GM12891 (cell line): ENCODE measurements at regions not wholly inside any gene's neighbourhood (a gene's known extent, or its start where the extent isn't known, plus 50 kb on each side); places are given as distances from the start of the nearest gene placed in this dataset.

Source experiments
- DNase-seq: peaks from one replicate; pipeline ENCODE4 v3.0.0; 2011; ENCODE audit warnings: low spot score; ENCODE audit not compliant: insufficient read length
- FAIRE-seq: peaks from 2 replicates; lab custom pipeline; 2011; peaks lifted over from hg19 to GRCh38; lab: Jason Lieb, UNC
- PAX5 ChIP-seq: IDR thresholded peaks from 2 replicates; pipeline ENCODE4 v1.6.1; 2011; ENCODE audit warnings: low read length, moderate library complexity, mild to moderate bottlenecking; ENCODE audit not compliant: insufficient read depth, severe bottlenecking
- POLR2A ChIP-seq: IDR thresholded peaks from 2 replicates; pipeline ENCODE4 v1.6.1; 2011; ENCODE audit warnings: low read depth, low read length, control low read depth
- POLR2AphosphoS5 ChIP-seq: IDR thresholded peaks from 2 replicates; pipeline ENCODE4 v1.6.1; 2011; ENCODE audit warnings: low read depth, low read length, control low read depth
- POU2F2 ChIP-seq: IDR thresholded peaks from 2 replicates; pipeline ENCODE4 v1.6.1; 2011; ENCODE audit warnings: low read depth, mild to moderate bottlenecking, control low read depth, low read length, moderate library complexity
- SPI1 ChIP-seq: IDR thresholded peaks from 2 replicates; pipeline ENCODE4 v1.6.1; 2011; ENCODE audit warnings: low read depth, low read length, control low read depth
- TAF1 ChIP-seq: IDR thresholded peaks from 2 replicates; pipeline ENCODE4 v1.6.1; 2011; ENCODE audit warnings: low read depth, low read length, control low read depth

DNA sequence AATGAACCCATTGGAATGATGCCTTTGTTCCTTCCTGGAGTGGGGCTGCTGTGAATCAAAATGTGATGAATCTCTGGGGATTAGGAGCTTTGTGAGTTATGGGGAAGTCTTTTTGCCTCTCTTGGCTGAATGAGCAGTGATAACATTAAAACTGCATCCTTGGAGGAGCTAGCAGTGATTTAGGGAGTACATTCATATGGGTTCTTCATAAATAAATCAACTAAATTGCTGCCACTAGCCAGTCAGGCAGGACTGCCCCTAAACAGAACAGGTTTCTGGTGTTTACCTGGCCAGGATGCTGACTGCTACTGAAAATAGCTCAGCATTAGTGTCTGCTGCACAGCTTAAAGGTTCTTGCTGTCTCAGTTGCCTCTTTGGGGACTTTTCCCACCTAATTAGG is 244.5 kb upstream of the MEX3C start:
- DNase-seq (no peak), FAIRE-seq (no peak)
- no peak for TF ChIP-seq TAF1
- TF ChIP-seq POU2F2 = no peak
- TF ChIP-seq POLR2A = no peak
- TF ChIP-seq POLR2AphosphoS5 = no peak
- no peak for TF ChIP-seq PAX5
- TF ChIP-seq SPI1 = no peak

DNA sequence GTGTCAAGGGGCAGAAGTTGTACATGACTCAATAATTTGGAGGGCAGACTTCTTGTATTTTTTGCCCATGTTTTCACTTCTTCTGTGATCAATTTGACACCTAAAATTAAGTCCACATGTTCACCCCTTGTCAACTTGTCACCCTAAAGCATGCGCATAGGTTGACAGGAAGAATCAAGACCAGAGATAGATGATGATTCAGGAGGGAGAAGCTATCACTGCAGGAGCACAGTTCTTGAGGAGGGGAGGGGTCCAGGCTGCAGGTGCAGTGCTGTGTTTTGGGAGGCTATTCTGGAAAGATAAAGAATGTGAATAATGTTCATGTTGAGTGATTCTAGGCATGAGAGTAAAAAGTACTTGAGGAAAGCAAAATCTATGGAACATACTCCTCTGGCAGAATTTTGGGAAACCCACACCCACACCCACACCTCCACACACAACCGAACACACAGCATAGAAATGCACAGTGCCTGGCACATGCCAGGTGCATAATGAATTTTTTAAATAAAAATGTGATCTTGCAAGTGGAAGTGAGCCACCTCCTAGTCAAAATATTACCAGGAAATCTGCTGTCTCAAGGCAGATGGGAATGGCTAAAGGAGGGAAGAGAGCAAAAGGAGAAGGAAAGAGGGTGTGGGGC is 249.2 kb upstream of the MEX3C start:
- no peak for FAIRE-seq
- no peak for TF ChIP-seq TAF1
- TF ChIP-seq POLR2AphosphoS5 = no peak
- TF ChIP-seq POU2F2 = no peak
- no peak for TF ChIP-seq PAX5
- no peak for TF ChIP-seq SPI1
- no peak for TF ChIP-seq POLR2A

DNA sequence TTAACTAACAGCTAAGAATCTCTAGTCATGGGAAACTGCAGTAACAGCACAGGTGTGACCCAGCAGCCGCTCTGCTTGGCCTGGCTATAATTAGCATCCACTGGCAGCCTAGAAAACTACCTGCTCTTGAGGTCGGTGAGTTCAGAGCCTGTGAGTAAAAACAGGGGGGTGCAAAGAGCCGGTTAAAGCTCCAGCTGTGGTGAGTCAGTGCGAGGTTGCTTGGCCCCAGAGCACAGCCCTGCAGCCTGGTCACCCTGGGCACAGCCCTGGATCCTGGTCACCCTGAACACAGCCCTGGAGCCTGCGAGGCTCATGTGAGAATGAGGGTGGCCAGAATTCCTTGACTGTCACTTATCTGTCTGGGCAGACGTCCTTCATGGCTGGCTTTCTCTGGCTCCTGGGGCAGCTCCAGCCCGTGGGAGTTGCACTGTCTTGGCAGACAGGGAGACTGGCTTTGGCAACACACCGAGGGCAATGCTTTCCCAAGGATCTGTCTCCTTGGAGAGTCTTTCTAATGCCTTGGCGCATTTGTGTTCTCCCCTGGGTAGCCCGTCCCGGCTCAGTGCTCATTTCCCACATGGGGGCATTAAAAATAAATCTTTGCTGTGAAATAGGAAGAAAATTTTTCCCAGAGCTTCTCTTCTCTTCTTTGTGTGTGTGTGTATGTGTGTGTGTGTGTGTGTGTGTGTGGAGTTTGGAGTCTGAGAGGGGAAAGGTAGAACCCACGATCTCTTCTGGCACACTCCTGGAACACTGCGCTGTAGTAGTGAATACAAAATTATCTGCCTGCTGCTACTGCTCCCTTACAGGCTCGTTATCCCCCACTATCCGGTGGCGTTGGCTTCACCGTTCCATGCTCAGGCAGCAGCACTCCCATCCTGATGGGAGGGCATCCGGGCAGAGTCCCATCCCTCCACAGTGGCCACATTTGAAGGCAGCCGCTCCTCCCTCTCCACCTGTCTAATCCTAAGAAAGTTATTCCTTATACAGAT is 250.2 kb upstream of the MEX3C start:
- no peak for TF ChIP-seq PAX5
- no peak for TF ChIP-seq POU2F2
- no peak for TF ChIP-seq SPI1
- TF ChIP-seq POLR2A = no peak
- TF ChIP-seq POLR2AphosphoS5 = no peak
- no peak for TF ChIP-seq TAF1
- no peak for FAIRE-seq
- no peak for DNase-seq

More for the DNA sequence above, 249.2 kb upstream of the MEX3C start:
- DNase-seq = no peak

DNA sequence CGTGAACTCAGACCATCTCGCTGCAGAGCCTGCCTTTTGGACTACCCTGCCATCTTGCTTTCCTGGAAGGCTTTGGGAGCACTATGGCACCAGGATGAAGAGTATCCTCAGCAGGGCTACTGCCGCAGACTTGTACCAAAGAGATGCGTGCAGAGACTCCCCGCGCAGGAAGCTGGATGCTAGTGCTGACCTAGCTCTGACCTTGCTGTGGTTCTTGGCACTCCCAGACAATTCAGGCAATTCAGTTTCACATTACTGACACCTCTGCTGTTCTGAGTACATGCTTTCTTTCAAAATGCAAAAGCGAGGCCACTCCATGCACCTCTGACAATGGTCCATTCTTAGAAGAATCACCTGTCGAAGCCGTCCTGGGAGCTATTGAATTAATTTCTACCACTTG is 251.5 kb upstream of the MEX3C start:
- DNase-seq = no peak

DNA sequence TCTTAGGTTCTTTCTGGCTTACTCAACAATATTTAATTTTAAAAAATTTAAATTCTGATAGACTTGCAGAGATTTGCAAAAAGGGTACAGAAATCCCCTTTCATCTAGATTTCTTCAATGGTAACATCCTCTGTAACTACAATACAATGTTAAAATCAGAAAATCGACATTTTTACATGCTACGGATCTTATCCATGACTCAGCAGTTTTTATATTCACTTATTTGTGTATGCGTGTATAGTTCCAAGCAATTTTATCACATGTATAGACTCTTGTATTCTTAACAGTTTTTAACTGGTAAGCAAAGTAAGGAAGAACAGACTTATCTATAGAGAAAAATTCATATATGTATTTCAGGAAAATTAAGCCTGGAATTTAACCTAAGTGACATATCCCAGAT is 256.1 kb upstream of the MEX3C start:
- FAIRE-seq (no peak), DNase-seq (no peak)
- TF ChIP-seq TAF1 = no peak
- no peak for TF ChIP-seq POLR2AphosphoS5
- TF ChIP-seq PAX5 = no peak
- TF ChIP-seq POLR2A = no peak
- no peak for TF ChIP-seq SPI1
- no peak for TF ChIP-seq POU2F2

More for the DNA sequence above, 251.5 kb upstream of the MEX3C start:
- FAIRE-seq = no peak
- TF ChIP-seq SPI1 = no peak
- no peak for TF ChIP-seq PAX5
- no peak for TF ChIP-seq TAF1
- TF ChIP-seq POU2F2 = no peak
- no peak for TF ChIP-seq POLR2A
- no peak for TF ChIP-seq POLR2AphosphoS5

DNA sequence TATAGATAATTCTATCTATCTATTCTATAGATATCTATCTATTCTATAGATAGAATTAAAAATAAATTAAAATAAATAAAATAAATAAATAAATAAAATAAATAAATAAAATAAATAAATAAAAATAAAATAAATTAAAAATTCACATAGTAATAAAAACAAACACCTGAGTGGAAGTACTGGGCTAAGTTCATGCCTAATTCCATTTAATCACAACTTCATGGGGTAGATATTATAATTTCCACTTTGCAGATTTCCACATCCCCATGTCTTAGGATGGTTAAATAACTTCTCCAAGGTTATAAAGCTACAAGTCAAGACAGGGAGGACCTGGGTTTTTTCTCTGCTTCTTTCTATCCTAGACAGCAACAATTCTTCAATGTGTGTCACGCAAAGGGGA is 261.4 kb upstream of the MEX3C start:
- no peak for TF ChIP-seq PAX5
- TF ChIP-seq SPI1 = no peak
- TF ChIP-seq POLR2AphosphoS5 = no peak
- TF ChIP-seq POU2F2 = no peak
- no peak for TF ChIP-seq POLR2A
- no peak for TF ChIP-seq TAF1
- FAIRE-seq = no peak
- DNase-seq = no peak

DNA sequence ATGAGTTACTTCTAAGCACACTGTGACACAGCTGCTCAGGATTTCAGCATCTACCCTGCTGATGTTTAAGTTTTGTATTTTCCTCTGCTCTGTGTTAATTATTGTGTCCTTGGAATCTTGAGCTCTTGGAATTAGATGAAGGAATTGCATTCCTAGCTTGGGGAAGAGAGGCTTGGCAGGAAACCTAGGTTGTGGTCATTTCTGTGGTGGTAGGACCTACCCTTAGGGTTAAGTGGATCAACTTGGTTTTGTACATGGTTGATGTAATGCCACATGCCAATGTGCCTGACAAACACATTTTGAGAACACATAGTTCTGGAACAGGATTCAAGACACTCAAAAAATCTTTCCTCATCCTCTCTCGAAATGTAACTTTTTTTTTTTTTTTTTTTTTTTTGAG is 264.5 kb upstream of the MEX3C start:
- TF ChIP-seq POLR2AphosphoS5 = no peak
- TF ChIP-seq POU2F2 = no peak
- TF ChIP-seq POLR2A = no peak
- TF ChIP-seq SPI1 = no peak
- TF ChIP-seq TAF1 = no peak
- TF ChIP-seq PAX5 = no peak
- DNase-seq (no peak), FAIRE-seq (no peak)

DNA sequence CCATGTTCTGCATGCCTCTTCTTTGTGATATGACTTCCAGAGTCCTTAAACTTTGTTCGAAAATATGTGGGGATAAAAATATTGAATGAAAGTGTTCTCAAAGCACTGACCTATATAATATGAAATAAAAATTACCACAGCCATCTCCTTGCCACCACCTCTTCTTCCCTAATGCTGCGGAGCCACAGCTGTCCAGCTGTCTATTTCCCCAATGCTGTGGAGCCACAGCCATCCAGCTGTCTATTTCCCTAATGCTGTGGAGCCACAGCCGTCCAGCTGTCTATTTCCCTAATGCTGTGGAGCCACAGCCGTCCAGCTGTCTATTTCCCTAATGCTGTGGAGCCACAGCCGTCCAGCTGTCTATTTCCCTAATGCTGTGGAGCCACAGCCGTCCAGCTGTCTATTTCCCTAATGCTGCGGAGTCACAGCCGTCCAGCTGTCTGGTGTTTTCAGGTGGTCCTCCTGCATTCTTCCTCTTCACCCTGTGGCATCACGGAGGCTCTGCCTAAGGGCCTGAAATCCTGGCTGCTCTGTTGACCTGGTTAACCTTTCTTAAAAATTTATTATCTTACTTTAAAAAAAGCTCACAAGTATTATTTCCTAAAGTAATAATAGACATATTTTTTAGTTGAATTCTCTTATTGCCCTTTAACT is 266.1 kb upstream of the MEX3C start:
- TF ChIP-seq POLR2AphosphoS5 (no peak), TAF1 (no peak), POLR2A (no peak), PAX5 (no peak), SPI1 (no peak)
- no peak for FAIRE-seq
- no peak for DNase-seq
